CD4-positive, alpha-beta T cell (primary cell): ENCODE measurements at regions not wholly inside any gene's neighbourhood (a gene's known extent, or its start where the extent isn't known, plus 50 kb on each side); places are given as distances from the start of the nearest gene placed in this dataset.
A peak's percentile ranks its signal among the peaks of the same experiment; 100 is the strongest.

Experiments used
- ATAC-seq: fragments of 200-7000 bp; cut with Tn5 transposase; one replicate; pipeline ENCODE4 v1.10.0; 2022; ENCODE audit warnings: mild to moderate bottlenecking; ENCODE audit not compliant: poor library complexity
- CTCF ChIA-PET: fragments of 350-600 bp; sonication (Branson Sonifier 250); formaldehyde crosslinking; loops from one replicate; lab custom pipeline; 2021; ENCODE audit warnings: antibody characterized with exemption, inconsistent platforms; lab: Charles Lee
- POLR2A ChIA-PET: fragments of 350-600 bp; sonication (Branson Sonifier 250); formaldehyde crosslinking; loops from one replicate; lab custom pipeline; 2021; ENCODE audit warnings: antibody characterized with exemption, inconsistent platforms; lab: Charles Lee
- DNase-seq, 14 experiments: peaks; one replicate each; pipeline ENCODE4 v3.0.0-alpha.2; 2013 to 2020; ENCODE audit warnings: mixed read lengths in 2 of 14
- H3K27ac ChIP-seq, 2 donors: one replicate each; pipeline versions ENCODE4 v1.5.1 to v1.7.0; 2013; ENCODE audit warnings: low read length in 2 of 2, low read depth in 1 of 2, mild to moderate bottlenecking in 1 of 2
- H3K27me3 ChIP-seq, 2 experiments: 1 replicate in 1 of 2; 2 replicates in 1 of 2; pipeline versions ENCODE4 v1.6.1 to v1.7.0; 2013; ENCODE audit warnings: low read length in 2 of 2, control low read depth in 1 of 2, mild to moderate bottlenecking in 1 of 2, moderate library complexity in 1 of 2; ENCODE audit not compliant: insufficient read depth in 2 of 2, control insufficient read depth in 1 of 2
- H3K36me3 ChIP-seq: one replicate; pipeline ENCODE4 v1.6.1; 2013; ENCODE audit warnings: low read length, control low read depth; ENCODE audit not compliant: insufficient read depth
- H3K4me1 ChIP-seq: one replicate; pipeline ENCODE4 v1.6.1; 2013; ENCODE audit warnings: low read length, control low read depth; ENCODE audit not compliant: insufficient read depth
- H3K4me3 ChIP-seq: one replicate; pipeline ENCODE4 v1.5.1; 2013; ENCODE audit warnings: mild to moderate bottlenecking, low read length, moderate library complexity
- H3K9me3 ChIP-seq, 2 experiments: 1 replicate in 1 of 2; 2 replicates in 1 of 2; pipeline versions ENCODE4 v1.6.1 to v1.7.0; 2013; ENCODE audit warnings: low read length in 2 of 2, mild to moderate bottlenecking in 2 of 2, control low read depth in 1 of 2, moderate library complexity in 1 of 2; ENCODE audit not compliant: control insufficient read depth in 1 of 2, insufficient read depth in 1 of 2
- H3K27ac Mint-ChIP-seq: one replicate; pipeline ENCODE4 v1.8.0; 2020; ENCODE audit warnings: mixed read lengths
- H3K27me3 Mint-ChIP-seq: one replicate; pipeline ENCODE4 v1.8.0; 2021; ENCODE audit warnings: mixed read lengths
- H3K36me3 Mint-ChIP-seq: one replicate; pipeline ENCODE4 v1.8.0; 2021; ENCODE audit warnings: low read depth, mixed read lengths
- H3K4me1 Mint-ChIP-seq: one replicate; pipeline ENCODE4 v1.8.0; 2021; ENCODE audit warnings: low read depth, mixed read lengths
- H3K4me3 Mint-ChIP-seq: one replicate; pipeline ENCODE4 v1.8.0; 2020; ENCODE audit warnings: mild to moderate bottlenecking, mixed read lengths
- H3K9me3 Mint-ChIP-seq: one replicate; pipeline ENCODE4 v1.8.0; 2020; ENCODE audit warnings: mixed read lengths
- intact Hi-C, 2 experiments: fragments of 100-400 bp; cut with DNase I in 1 of 2; cut with micrococcal nuclease in 1 of 2; formaldehyde crosslinking; loops; one replicate each; pipeline versions ENCODE4 v1.15.1 to v1.9.0; 2023 to 2025; cut with DNase I, micrococcal nuclease
- TF ChIP-seq, protein P1 (sequence below): fragments of 200-600 bp; IDR thresholded peaks from one replicate; pipeline ENCODE4 v1.8.0; 2022; ENCODE audit warnings: antibody characterized with exemption, mild to moderate bottlenecking

DNA sequence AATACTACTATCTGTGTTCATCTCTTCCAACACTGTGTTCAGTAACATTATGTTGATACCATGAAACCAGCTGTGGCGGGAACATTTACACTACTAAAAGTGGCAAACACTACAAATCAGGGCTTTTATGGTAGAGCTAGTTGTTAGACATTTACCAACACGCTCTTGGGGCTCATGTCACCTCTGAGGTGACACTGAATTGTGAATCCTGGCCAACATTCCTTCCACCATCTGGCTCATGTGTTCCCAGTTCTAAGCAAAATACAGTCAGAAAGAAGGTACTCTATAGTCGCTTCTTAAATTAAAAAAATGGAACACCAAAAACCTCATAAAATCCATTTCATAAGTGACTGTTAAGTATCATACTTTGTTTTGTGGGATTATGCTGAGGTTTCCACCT is 436.6 kb downstream of the FUT8 start:
- ATAC-seq, result no peak
- Histone ChIP-seq H3K9me3 (peaks cover 0 to 10% of the 10 kb centered on the region in 2 experiments), H3K36me3 (no peaks in the 10 kb centered on the region), H3K4me3 (no peak overlapping the region), H3K27ac (peak overlapping the region in 1 of 2 donors; percentile 25), H3K27me3 (no peaks in the 10 kb centered on the region), H3K4me1 (peaks cover 71% of the 10 kb centered on the region)
- no peaks in the 10 kb centered on the region for H3K9me3 Mint-ChIP-seq
- peak overlapping the region; percentile 92 for H3K27ac Mint-ChIP-seq
- H3K4me3 Mint-ChIP-seq, result peak overlapping the region; percentile 70
- ChIA-PET CTCF (interaction anchor here (1.9 kb wide), 1 partner anchor 24 kb away, joined by 9 read pairs; no protein-coding TSS in a partner anchor), POLR2A (interaction anchor here (0.7 to 2.0 kb wide), 4 partner anchors 12 to 79 kb away, joined by 4 to 11 read pairs (median 4); no protein-coding TSS in a partner anchor)
- no peak for DNase-seq
- H3K27me3 Mint-ChIP-seq, result no peaks in the 10 kb centered on the region
- intact Hi-C loops, result loop anchor here in 1 of 2 experiments (10.0 kb wide), 2 partner anchors 106 to 564 kb away; no protein-coding TSS in a partner anchor
- H3K4me1 Mint-ChIP-seq, result peaks cover 81% of the 10 kb centered on the region
- TF ChIP-seq, protein P1, sequence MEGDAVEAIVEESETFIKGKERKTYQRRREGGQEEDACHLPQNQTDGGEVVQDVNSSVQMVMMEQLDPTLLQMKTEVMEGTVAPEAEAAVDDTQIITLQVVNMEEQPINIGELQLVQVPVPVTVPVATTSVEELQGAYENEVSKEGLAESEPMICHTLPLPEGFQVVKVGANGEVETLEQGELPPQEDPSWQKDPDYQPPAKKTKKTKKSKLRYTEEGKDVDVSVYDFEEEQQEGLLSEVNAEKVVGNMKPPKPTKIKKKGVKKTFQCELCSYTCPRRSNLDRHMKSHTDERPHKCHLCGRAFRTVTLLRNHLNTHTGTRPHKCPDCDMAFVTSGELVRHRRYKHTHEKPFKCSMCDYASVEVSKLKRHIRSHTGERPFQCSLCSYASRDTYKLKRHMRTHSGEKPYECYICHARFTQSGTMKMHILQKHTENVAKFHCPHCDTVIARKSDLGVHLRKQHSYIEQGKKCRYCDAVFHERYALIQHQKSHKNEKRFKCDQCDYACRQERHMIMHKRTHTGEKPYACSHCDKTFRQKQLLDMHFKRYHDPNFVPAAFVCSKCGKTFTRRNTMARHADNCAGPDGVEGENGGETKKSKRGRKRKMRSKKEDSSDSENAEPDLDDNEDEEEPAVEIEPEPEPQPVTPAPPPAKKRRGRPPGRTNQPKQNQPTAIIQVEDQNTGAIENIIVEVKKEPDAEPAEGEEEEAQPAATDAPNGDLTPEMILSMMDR, result no peak
- H3K36me3 Mint-ChIP-seq, result no peaks in the 10 kb centered on the region

DNA sequence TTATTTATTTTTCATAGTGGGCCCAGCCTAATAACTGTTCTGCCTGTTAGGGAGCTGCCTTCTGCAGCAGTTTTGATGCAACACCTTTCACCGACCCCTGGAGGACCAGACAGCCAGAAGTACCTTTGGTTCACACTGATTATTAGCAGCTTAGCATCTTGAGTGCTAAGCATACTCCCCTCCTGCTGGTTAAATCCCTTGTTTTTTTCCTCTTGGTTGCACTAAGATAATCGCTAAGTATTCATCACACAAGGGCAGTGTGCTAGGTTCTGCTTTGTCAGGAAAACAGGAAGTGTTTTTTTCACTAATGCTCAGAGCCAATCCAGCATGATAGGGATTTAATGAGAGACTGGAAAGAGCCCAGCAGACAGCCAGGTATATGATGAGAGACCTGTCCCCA is 437.0 kb downstream of the FUT8 start:
- no peaks in the 10 kb centered on the region for H3K27me3 Mint-ChIP-seq
- Histone ChIP-seq H3K36me3 (no peaks in the 10 kb centered on the region), H3K27me3 (no peaks in the 10 kb centered on the region), H3K27ac (peak overlapping the region in 1 of 2 donors; percentile 10), H3K9me3 (peaks cover 0 to 10% of the 10 kb centered on the region in 2 experiments), H3K4me1 (peaks cover 71% of the 10 kb centered on the region), H3K4me3 (no peak overlapping the region)
- H3K9me3 Mint-ChIP-seq, result peaks cover 1% of the 10 kb centered on the region
- peak overlapping the region; percentile 70 for H3K4me3 Mint-ChIP-seq
- H3K36me3 Mint-ChIP-seq, result peaks cover 3% of the 10 kb centered on the region
- ATAC-seq (no peak), DNase-seq (no peak)
- peaks cover 76% of the 10 kb centered on the region for H3K4me1 Mint-ChIP-seq
- ChIA-PET CTCF (interaction anchor here (1.9 kb wide), 1 partner anchor 25 kb away, joined by 9 read pairs; no protein-coding TSS in a partner anchor), POLR2A (interaction anchor here (0.7 to 2.0 kb wide), 5 partner anchors 12 to 78 kb away, joined by 4 to 11 read pairs (median 5); no protein-coding TSS in a partner anchor)
- H3K27ac Mint-ChIP-seq, result peak overlapping the region; percentile 92
- intact Hi-C loops, result loop anchor here in 1 of 2 experiments (10.0 kb wide), 2 partner anchors 105 to 565 kb away; no protein-coding TSS in a partner anchor
- TF ChIP-seq, protein P1, result no peak

DNA sequence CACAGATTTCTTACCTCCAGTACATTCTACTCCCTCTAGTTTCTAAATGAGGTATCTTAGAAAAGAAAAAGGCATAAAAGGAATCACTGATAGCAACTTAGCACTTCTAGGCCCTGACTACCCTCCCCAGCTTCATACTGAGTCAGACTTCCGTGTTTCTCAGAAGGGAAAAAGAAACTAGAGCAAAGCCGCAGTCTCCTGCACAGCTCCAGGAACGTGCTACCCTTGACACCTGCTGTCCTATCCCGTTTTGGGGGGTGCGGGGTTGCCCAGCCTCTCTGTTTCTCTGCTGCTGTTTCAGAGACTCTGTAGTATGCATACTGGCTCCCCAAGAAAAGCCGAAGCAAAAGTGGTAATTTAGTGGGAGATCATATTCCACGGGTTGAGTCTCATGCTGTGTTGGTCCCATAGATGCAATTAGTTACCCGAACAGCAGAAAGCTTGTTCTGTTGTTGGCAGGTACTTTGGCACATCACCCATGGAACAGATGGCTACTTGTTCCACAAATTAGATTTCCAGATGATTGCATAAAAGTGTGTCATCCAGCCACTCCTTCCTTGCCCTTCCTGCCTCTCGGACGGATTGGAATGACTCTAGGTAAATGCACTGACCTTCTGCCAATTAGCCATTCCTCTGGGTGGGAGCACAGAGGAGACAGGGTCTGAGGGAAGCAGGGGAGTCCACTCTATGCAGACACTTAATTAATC is 438.1 kb downstream of the FUT8 start:
- H3K9me3 Mint-ChIP-seq, result peaks cover 2% of the 10 kb centered on the region

More for the DNA sequence above, 438.1 kb downstream of the FUT8 start:
- Mint-ChIP-seq H3K4me1 (peaks cover 66% of the 10 kb centered on the region), H3K36me3 (peaks cover 4% of the 10 kb centered on the region), H3K27me3 (no peaks in the 10 kb centered on the region), H3K4me3 (peak overlapping the region; percentile 54), H3K27ac (peak overlapping the region; percentile 92)
- TF ChIP-seq, protein P1, result no peak
- H3K36me3 ChIP-seq, result no peaks in the 10 kb centered on the region
- peaks cover 0 to 10% of the 10 kb centered on the region in 2 experiments for H3K9me3 ChIP-seq
- peak; percentile 19 to 89 (median 60) for DNase-seq
- no peak overlapping the region for H3K4me3 ChIP-seq
- H3K27ac ChIP-seq, result peak overlapping the region; percentile 10 to 19
- peaks cover 69% of the 10 kb centered on the region for H3K4me1 ChIP-seq
- ATAC-seq, result peak; percentile 48
- H3K27me3 ChIP-seq, result no peaks in the 10 kb centered on the region
- intact Hi-C loops, result loop anchor here in 1 of 2 experiments (5.0 kb wide), 1 partner anchor 77 kb away; no protein-coding TSS in a partner anchor
- ChIA-PET CTCF (interaction anchor here (0.8 to 1.9 kb wide), 5 partner anchors 12 to 435 kb away, joined by 3 to 9 read pairs (median 3); no protein-coding TSS in a partner anchor), POLR2A (interaction anchor here (1.2 to 2.0 kb wide), 4 partner anchors 11 to 77 kb away, joined by 5 to 11 read pairs (median 6); no protein-coding TSS in a partner anchor)
